Activated CD4-positive, alpha-beta T cell treated with anti-CD3 and anti-CD28 coated beads, Interleukin-2, amount 50 U/mL, for 24 hours (primary cell): ENCODE measurements at regions not wholly inside any gene's neighbourhood (a gene's known extent, or its start where the extent isn't known, plus 50 kb on each side); places are given as distances from the start of the nearest gene placed in this dataset.
"Not testable (repeated sequence)": the region's sequence is repeated elsewhere in the genome, so short reads cannot be mapped to it uniquely, and the experiment has no call there.

Source experiments
- DNase-seq, 2 donors: peaks; one replicate each; pipeline ENCODE4 v3.0.0-alpha.2; 2020; ENCODE audit warnings: low read depth in 1 of 2, low spot score in 1 of 2

GRCh38 chr4:125794989-125795388, 480.2 kb downstream of the FAT4 start:
- no peak for DNase-seq

- DNase-seq: no peak
Measured at GRCh38 chr4:125796138-125796537, 481.4 kb downstream of the FAT4 start.

GRCh38 chr4:125797621-125798020, 482.9 kb downstream of the FAT4 start:
- DNase-seq: not testable (repeated sequence)

- DNase-seq: no peak
Measured at GRCh38 chr4:125801373-125801772, 486.6 kb downstream of the FAT4 start.

DNA sequence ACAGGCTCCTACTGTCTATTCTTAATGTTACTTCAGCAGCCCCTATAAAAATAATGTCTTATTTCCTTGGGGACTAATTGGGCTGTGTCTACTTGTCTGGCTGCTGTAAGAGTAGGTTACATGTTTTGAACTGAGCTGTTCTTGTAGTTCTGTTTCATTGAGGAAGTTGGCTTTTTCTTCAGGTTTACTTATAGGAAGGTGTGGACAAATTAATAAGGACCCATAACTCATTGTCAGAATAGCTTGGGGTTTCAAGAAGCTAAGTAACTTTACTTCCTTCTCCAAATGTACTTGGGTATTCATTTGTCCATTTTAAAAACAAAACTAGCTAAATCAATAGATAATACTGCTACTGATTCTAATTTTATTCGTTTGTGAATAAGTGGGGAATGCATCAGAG, 487.2 kb downstream of the FAT4 start:
- DNase-seq: no peak

DNA sequence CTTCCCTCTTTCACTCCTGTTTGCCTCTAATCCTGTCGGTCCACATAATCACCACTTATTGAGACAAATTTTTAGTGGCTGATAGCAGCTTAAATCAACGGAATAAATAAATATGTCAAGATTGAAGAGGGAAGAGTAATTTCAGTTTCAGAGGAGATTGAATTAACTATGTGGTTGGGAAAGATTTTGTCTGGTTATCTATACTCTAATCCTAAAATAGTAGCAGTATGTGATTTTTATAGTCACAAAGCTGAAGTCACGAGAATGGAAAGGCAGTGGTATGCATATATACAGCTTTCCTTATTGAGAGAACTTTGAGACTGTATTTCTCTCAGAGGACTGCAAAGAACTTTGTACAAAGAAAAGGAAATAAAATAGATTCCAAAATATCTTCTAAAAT, 493.3 kb downstream of the FAT4 start:
- DNase-seq: no peak

GRCh38 chr4:125808570-125808969, 493.8 kb downstream of the FAT4 start:
- no peak for DNase-seq

GRCh38 chr4:125811892-125812291, 497.1 kb downstream of the FAT4 start:
- DNase-seq: no peak

- DNase-seq: no peak
Measured at GRCh38 chr4:125826801-125827695, 512.3 kb downstream of the FAT4 start.

DNA sequence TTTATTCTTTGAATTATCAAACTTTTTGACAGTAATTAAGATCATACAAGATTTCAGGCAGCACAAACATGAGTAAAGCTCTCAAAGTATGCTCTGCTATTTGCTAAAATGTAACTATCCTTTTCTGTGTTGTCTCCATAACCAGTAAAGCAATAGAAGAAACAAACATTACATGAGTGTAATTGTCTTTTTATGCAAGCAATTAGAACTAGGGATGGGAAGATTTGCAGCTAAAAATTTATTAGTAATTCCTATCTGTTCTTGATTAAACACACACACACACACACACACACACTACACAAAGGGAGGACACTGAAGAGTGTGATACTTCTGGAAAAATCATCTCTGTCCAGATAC, 512.9 kb downstream of the FAT4 start:
- no peak for DNase-seq

GRCh38 chr4:125828346-125828745, 513.6 kb downstream of the FAT4 start:
- no peak for DNase-seq

GRCh38 chr4:125832161-125832560, 517.4 kb downstream of the FAT4 start:
- DNase-seq: no peak

GRCh38 chr4:125836597-125837195, 521.9 kb downstream of the FAT4 start:
- no peak for DNase-seq

DNA sequence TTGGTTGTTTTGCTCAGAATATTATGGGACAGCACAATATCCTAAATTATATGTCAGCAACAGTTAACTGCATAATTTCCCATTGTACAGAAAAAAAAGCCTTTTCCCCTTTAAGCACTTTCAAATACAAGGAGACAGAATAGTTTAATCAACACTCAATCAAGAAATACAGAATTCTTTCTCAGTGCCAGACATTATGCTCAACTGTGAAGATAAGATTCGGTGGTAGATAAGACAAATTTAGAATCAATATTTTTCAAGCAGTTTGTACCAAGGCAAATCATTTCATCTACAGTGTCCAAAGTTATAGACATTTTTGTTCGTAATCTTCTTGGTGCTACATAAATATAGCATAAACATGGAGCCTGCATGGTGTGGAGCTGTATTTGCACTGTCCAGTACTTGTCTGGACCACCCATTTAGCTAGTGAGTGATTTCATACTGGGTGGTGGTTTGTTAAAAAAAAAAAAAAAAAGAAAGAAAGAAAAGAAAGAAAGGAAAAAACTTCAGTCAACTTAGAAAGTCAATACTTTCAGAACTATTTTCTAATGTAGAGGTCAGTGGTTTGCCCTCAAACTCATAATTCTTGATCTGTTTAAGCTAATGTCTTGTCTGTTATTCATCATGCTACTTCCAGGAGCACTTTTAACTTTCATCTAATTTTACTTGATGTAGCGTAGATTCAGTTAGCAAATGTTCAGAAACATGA, 522.9 kb downstream of the FAT4 start:
- no peak for DNase-seq

GRCh38 chr4:125838202-125838601, 523.4 kb downstream of the FAT4 start:
- no peak for DNase-seq

DNA sequence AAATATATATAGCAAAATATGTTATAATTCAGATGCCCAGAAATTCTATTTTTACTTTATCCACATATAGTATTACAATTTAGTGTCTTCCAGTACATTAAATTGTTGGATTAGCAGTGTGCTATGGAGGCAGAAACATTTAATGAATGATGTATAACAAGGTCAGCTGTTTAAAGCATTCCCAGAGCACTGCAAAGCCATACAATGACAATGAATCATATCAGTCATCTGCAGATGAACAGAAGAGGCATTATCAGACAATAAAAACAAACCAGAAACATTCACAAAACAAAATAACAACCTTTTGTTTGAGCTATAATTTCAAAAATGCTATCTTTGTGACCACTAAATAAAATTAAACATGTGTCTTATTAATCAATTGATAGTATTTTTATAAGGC, 524.2 kb downstream of the FAT4 start:
- DNase-seq: no peak

DNA sequence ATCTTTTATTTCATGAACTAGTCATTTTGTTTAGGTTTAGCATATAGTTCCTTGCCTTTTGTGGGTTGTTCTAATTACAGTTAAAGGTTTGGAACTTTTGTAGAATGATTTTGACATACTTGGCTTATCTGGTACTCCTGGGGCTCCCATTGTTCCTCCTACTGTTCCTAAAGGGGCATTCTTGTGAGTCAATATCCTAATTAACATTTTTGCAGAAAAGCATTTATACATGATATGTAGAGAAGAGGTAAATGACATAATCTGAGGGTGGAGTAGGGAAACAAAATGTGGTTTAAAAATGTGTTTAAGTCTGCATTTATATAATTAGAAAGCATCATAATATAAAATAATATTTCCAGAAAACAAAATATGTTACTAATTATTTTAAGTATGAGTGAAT, 529.2 kb downstream of the FAT4 start:
- DNase-seq: no peak

GRCh38 chr4:125847518-125847917, 532.8 kb downstream of the FAT4 start:
- no peak for DNase-seq

DNA sequence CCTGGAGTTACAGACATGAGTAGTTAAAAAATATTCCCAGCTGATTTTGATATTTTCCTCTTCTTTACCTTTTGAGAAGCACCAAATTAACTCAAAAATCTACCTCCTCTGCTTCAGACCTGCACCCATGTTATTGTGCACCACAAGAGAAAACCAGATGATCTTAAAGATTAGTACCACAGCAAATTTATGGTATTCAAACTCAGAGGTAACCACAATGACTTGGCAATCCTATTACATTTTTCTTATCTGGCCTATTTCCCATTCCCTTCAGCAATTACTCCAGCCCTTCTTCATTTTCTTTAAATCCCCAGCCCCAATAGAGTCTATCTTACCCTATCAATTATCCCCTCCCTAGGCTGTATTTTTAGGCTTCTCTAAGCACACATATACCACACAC, 535.1 kb downstream of the FAT4 start:
- DNase-seq: no peak

- DNase-seq: no peak
Measured at GRCh38 chr4:125891597-125892258, 577.0 kb downstream of the FAT4 start.

DNA sequence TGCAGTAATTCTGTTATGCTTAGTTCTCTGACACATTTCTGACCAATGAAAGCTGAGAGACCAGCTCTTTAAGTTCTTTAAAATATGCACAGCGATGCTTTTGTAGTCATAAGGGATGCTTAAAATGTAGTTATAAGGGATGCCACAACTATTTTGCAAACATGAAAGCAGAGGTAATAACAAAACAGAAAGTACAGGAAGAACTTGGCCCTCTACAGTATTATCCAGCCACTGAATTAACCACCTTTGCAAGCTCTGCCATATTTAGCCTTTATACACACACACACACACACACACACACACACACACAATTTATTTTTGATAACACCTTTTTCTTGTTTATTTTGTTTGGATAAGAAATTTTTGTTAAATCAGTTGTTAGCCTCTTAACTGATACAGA, 590.0 kb downstream of the FAT4 start:
- DNase-seq: no peak

DNA sequence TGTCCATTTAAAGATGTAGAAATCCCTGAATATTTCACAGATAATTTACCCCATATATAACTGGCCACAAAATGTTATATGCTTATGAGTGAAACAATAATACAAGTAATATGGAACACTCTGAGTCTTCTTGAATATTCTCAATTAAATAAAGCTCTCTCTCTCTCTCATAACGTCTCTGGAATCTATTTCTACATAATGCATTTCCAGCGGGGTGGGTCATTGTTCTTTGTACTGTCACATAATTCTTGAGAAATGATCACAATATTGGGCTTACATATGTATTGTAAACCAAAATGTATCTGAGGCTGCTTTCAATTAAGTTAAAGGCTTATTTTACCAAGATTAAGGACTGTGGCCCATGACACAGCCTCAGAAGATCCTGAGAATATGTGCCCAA, 596.3 kb downstream of the FAT4 start:
- DNase-seq: no peak
